ENCODE measurements at regions not wholly inside any gene's neighbourhood (a gene's known extent, or its start where the extent isn't known, plus 50 kb on each side); places are given as distances from the start of the nearest gene placed in this dataset.

DNA sequence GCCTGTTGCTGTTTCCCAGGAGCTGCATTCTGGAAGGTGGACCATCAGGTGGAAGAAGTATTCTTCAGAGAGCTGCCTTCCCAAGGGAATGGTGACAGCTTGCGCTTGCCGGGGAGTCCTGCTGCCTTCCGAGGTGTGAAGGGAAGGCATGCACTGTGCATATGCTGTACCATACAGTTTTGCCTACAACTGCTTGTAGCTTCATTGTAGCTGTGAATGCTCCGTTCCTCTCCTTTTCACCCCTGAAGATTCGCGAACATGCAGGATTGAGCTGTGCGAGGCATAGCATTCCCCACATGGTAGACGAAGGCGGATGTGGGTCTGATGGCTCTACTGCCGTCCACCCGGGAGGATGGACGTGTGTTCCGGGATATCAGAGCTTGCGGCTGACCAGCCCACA lies 243.2 kb upstream of the TSHZ3 start:
- H3K9me3 ChIP-seq, result no peaks in the 10 kb centered on the region
- 100% methylated on average over 3 of the region's 14 CpGs; no CpG with 5 or more reads in 1 of the 2 donors for WGBS, 2 donors (ENCODE audit: low coverage in 1 of 2)
- H3K4me1 ChIP-seq, result no peaks in the 10 kb centered on the region
- no peak overlapping the region for H3K27ac ChIP-seq
- ATAC-seq, result no peak
- H3K27me3 ChIP-seq, result peaks cover 16% of the 10 kb centered on the region
- H3K36me3 ChIP-seq, result no peaks in the 10 kb centered on the region
- TF ChIP-seq POLR2AphosphoS5 (IDR thresholded peaks at IDR 0.05), result no peak
- TF ChIP-seq POLR2A (IDR thresholded peaks at IDR 0.05), result no peak
- TF ChIP-seq EP300 (IDR thresholded peaks at IDR 0.05), result no peak
- TF ChIP-seq, protein P1, sequence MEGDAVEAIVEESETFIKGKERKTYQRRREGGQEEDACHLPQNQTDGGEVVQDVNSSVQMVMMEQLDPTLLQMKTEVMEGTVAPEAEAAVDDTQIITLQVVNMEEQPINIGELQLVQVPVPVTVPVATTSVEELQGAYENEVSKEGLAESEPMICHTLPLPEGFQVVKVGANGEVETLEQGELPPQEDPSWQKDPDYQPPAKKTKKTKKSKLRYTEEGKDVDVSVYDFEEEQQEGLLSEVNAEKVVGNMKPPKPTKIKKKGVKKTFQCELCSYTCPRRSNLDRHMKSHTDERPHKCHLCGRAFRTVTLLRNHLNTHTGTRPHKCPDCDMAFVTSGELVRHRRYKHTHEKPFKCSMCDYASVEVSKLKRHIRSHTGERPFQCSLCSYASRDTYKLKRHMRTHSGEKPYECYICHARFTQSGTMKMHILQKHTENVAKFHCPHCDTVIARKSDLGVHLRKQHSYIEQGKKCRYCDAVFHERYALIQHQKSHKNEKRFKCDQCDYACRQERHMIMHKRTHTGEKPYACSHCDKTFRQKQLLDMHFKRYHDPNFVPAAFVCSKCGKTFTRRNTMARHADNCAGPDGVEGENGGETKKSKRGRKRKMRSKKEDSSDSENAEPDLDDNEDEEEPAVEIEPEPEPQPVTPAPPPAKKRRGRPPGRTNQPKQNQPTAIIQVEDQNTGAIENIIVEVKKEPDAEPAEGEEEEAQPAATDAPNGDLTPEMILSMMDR (IDR thresholded peaks at IDR 0.05), result no peak
- H3K4me3 ChIP-seq, result no peak overlapping the region

DNA sequence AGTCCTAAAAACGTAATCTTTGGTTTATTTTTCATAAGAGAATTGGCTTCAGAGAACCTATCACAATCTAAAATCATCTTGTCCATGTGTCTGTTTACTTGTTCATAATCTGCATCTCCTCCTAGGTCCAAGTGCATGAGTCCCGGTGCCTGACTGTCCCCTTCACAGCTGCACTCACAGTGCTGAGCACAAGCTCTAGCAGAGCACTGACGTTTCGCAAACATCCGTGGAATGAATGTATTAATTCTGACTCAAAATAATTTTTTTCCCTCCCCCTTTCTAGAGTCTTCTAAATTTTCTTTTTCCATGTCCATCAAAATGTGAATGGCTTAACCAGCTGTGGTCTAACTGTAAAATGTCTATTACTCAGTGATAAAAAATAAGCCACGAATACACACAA lies 245.5 kb upstream of the TSHZ3 start:
- 55 to 60% methylated on average over 5 to 6 of the region's 6 CpGs for WGBS, 2 donors (ENCODE audit: low coverage in 1 of 2)
- H3K27ac ChIP-seq, result no peak overlapping the region
- H3K4me3 ChIP-seq, result no peak overlapping the region
- peaks cover 16% of the 10 kb centered on the region for H3K27me3 ChIP-seq
- no peaks in the 10 kb centered on the region for H3K4me1 ChIP-seq
- H3K9me3 ChIP-seq, result no peaks in the 10 kb centered on the region
- no peaks in the 10 kb centered on the region for H3K36me3 ChIP-seq
- TF ChIP-seq POLR2AphosphoS5 (IDR thresholded peaks at IDR 0.05), result no peak
- TF ChIP-seq, protein P1 (IDR thresholded peaks at IDR 0.05), result no peak
- no peak for TF ChIP-seq EP300 (IDR thresholded peaks at IDR 0.05)
- no peak for TF ChIP-seq POLR2A (IDR thresholded peaks at IDR 0.05)
- ATAC-seq, result no peak

DNA sequence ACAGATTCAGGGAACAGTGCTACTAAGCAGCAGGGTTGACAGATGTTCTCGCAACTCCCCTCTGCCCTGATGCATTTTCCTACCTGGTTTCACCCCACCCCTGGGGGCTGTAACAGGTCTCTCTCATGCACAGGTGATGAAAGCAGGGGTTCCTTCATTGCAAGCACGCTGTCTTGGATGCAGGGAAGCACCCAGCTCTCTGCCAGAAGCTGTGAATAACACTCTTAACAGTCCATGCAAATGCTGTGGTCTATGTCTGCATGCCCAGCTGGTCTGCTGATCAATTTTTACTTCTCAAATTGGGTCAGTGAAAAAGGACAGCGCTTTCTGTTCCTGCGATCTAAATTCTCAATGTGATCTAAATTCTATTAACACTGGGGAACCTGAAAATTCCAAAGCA lies 246.3 kb upstream of the TSHZ3 start:
- WGBS, 2 donors (ENCODE audit: low coverage in 1 of 2), result 81 to 94% methylated on average over 2 to 3 of the region's 4 CpGs
- H3K27ac ChIP-seq, result no peak overlapping the region
- TF ChIP-seq POLR2AphosphoS5 (IDR thresholded peaks at IDR 0.05), result no peak
- TF ChIP-seq, protein P1 (IDR thresholded peaks at IDR 0.05), result no peak
- TF ChIP-seq POLR2A (IDR thresholded peaks at IDR 0.05), result no peak
- no peak for TF ChIP-seq EP300 (IDR thresholded peaks at IDR 0.05)

DNA sequence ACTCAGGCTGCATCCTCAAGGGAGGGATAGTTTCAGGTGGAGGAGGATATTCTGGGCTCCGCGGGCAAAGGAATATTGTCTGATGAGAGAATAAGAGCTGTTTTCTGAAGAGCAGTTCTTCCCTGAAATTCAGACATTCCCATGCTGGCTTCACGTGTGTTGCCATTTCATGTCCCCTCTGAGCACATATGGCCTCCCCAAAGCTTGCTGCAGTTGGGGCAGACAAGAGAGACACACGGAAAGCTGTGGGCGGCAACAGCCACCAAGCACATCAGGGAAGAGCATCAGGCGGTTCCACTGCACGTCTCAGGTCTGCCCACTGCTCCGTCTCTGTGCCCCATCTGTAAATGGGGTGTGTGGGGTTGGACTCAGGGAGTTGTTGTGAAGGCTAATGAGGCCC lies 247.5 kb upstream of the TSHZ3 start:
- no peak for ATAC-seq
- Histone ChIP-seq H3K4me3 (no peak overlapping the region), H3K9me3 (no peaks in the 10 kb centered on the region), H3K27me3 (no peaks in the 10 kb centered on the region), H3K27ac (no peak overlapping the region), H3K4me1 (no peaks in the 10 kb centered on the region), H3K36me3 (no peaks in the 10 kb centered on the region)
- 95% methylated on average over 4 of the region's 8 CpGs; no CpG with 5 or more reads in 1 of the 2 donors for WGBS, 2 donors (ENCODE audit: low coverage in 1 of 2)
- no peak for TF ChIP-seq POLR2AphosphoS5 (IDR thresholded peaks at IDR 0.05)
- TF ChIP-seq EP300 (IDR thresholded peaks at IDR 0.05), result no peak
- TF ChIP-seq, protein P1 (IDR thresholded peaks at IDR 0.05), result no peak
- TF ChIP-seq POLR2A (IDR thresholded peaks at IDR 0.05), result no peak

More for the DNA sequence above, 246.3 kb upstream of the TSHZ3 start:
- H3K36me3 ChIP-seq, result no peaks in the 10 kb centered on the region
- H3K27me3 ChIP-seq, result peaks cover 9% of the 10 kb centered on the region
- ATAC-seq, result no peak
- H3K4me1 ChIP-seq, result no peaks in the 10 kb centered on the region
- H3K4me3 ChIP-seq, result no peak overlapping the region
- no peaks in the 10 kb centered on the region for H3K9me3 ChIP-seq

DNA sequence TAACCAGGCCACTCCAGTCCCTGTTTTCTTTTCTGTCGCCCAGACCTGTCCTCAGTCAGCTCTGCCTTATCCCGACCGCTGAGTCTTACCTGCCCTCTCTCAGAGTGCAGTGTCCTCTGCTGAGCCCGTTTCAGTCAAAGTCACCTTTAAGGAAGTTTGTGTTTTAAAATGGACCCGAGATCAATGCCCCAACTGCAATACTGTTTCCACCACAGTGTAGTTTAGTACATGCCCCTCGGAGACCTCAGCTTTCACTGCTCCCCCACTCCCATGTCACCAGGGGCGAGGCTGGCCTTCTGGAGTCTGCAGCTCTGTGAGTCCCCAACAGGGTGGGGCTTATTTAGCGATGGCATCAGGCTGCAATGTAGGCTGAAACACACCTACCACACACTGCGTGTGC lies 248.4 kb upstream of the TSHZ3 start:
- ATAC-seq, result no peak
- no peaks in the 10 kb centered on the region for H3K36me3 ChIP-seq

More for the DNA sequence above, 248.4 kb upstream of the TSHZ3 start:
- H3K9me3 ChIP-seq, result no peaks in the 10 kb centered on the region
- H3K27ac ChIP-seq, result no peak overlapping the region
- H3K4me1 ChIP-seq, result no peaks in the 10 kb centered on the region
- no peak for TF ChIP-seq POLR2AphosphoS5 (IDR thresholded peaks at IDR 0.05)
- no peak for TF ChIP-seq EP300 (IDR thresholded peaks at IDR 0.05)
- no peak for TF ChIP-seq POLR2A (IDR thresholded peaks at IDR 0.05)
- TF ChIP-seq, protein P1 (IDR thresholded peaks at IDR 0.05), result no peak
- H3K4me3 ChIP-seq, result no peak overlapping the region
- peaks cover 3% of the 10 kb centered on the region for H3K27me3 ChIP-seq
- WGBS, 2 donors (ENCODE audit: low coverage in 1 of 2), result 86 to 95% methylated on average over 3 to 9 of the region's 9 CpGs

Data from gastroesophageal sphincter (tissue), 4 donors.